Hepatocyte (in vitro differentiated cells): ENCODE measurements at regions not wholly inside any gene's neighbourhood (a gene's known extent, or its start where the extent isn't known, plus 50 kb on each side); places are given as distances from the start of the nearest gene placed in this dataset.

Experiments used
- CTCF ChIP-seq: fragments of 200-600 bp; sonication (generic); IDR thresholded peaks from 2 replicates; pipeline ENCODE4 v1.5.1; 2016; ENCODE audit warnings: antibody characterized with exemption, mild to moderate bottlenecking; ENCODE audit not compliant: poor library complexity
- EZH2phosphoT487 ChIP-seq: fragments of 200-600 bp; sonication (generic); IDR thresholded peaks from one replicate; pipeline ENCODE4 v1.6.1; 2018; ENCODE audit warnings: antibody characterized with exemption, mild to moderate bottlenecking, low read depth, moderate library complexity; ENCODE audit not compliant: unreplicated experiment, severe bottlenecking

- TF ChIP-seq CTCF: no peak
- TF ChIP-seq EZH2phosphoT487: no peak
Observed at GRCh38 chrX:4622486-4623167, 909.2 kb upstream of the PRKX start.
